Stimulated activated naive CD4-positive, alpha-beta T cell (primary cell): ENCODE measurements at regions not wholly inside any gene's neighbourhood (a gene's known extent, or its start where the extent isn't known, plus 50 kb on each side); places are given as distances from the start of the nearest gene placed in this dataset.
A peak's percentile ranks its signal among the peaks of the same experiment; 100 is the strongest.

Source experiments
- DNase-seq, 6 experiments: peaks; one replicate each; lab custom pipeline; 2025; lab: John Stamatoyannopoulos, UW

GRCh38 chr1:96964761-96965160 lies 243.2 kb downstream of the PTBP2 start:
- DNase-seq, result no peak

- peak; percentile 34 to 70 (median 50) for DNase-seq
Measured at GRCh38 chr1:96966536-96967138, 245.1 kb downstream of the PTBP2 start.

- no peak for DNase-seq
Measured at GRCh38 chr1:96967311-96967710, 245.7 kb downstream of the PTBP2 start.

- no peak for DNase-seq
Measured at GRCh38 chr1:96968541-96968940, 247.0 kb downstream of the PTBP2 start.

- no peak for DNase-seq
Measured at GRCh38 chr1:96968983-96969382, 247.4 kb downstream of the PTBP2 start.

- no peak for DNase-seq
Measured at GRCh38 chr1:96969656-96970163, 248.1 kb downstream of the PTBP2 start.

- DNase-seq, result no peak
Measured at GRCh38 chr1:96971439-96971838, 249.9 kb downstream of the PTBP2 start.

GRCh38 chr1:96971849-96972602 lies 250.4 kb downstream of the PTBP2 start:
- no peak for DNase-seq

GRCh38 chr1:96973605-96974004 lies 252.0 kb downstream of the PTBP2 start:
- DNase-seq, result no peak

GRCh38 chr1:96978444-96978843 lies 256.9 kb downstream of the PTBP2 start:
- no peak for DNase-seq

GRCh38 chr1:96978901-96979300 lies 257.3 kb downstream of the PTBP2 start:
- DNase-seq, result no peak

GRCh38 chr1:96979304-96980268 lies 258.0 kb downstream of the PTBP2 start:
- no peak for DNase-seq

GRCh38 chr1:96980448-96980847 lies 258.9 kb downstream of the PTBP2 start:
- no peak for DNase-seq

GRCh38 chr1:96981181-96981580 lies 259.6 kb downstream of the PTBP2 start:
- DNase-seq, result no peak

- DNase-seq, result no peak
Measured at GRCh38 chr1:96982118-96982517, 260.5 kb downstream of the PTBP2 start.

GRCh38 chr1:96983866-96984265 lies 262.3 kb downstream of the PTBP2 start:
- no peak for DNase-seq

- DNase-seq, result no peak
Measured at GRCh38 chr1:96987186-96987703, 265.7 kb downstream of the PTBP2 start.

GRCh38 chr1:96989302-96989701 lies 267.7 kb downstream of the PTBP2 start:
- no peak for DNase-seq

- DNase-seq, result no peak
Measured at GRCh38 chr1:96990136-96990535, 268.6 kb downstream of the PTBP2 start.

- DNase-seq, result no peak
Measured at GRCh38 chr1:96991261-96991660, 269.7 kb downstream of the PTBP2 start.

GRCh38 chr1:96992871-96993270 lies 271.3 kb downstream of the PTBP2 start:
- DNase-seq, result no peak

GRCh38 chr1:96995351-96995750 lies 273.8 kb downstream of the PTBP2 start:
- DNase-seq, result no peak
